ENCODE measurements at regions not wholly inside any gene's neighbourhood (a gene's known extent, or its start where the extent isn't known, plus 50 kb on each side); places are given as distances from the start of the nearest gene placed in this dataset.
A peak's percentile ranks its signal among the peaks of the same experiment; 100 is the strongest.

DNA sequence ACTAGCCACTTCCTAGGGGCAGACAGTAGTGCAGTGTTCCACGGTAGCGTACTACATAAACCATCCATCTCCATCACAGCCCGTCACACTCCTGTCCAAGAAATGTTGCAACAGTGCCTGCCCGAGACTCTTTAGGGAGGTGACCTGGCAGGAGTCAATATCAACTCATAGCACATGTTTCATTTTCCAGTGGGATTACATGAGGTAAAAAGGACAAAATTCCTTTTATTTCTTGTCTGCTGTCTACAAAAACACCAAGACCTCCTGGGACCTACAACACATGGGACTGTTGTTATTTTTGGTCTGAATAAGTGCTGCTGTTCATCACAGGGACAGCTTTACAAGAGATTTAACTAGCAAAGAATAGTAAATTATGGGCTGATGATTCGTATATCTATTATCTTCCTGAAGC lies 99.9 kb downstream of the MPP7 start (continued):
- TF ChIP-seq ZNF274 (IDR thresholded peaks at IDR 0.05; ENCODE audit: low read length) (no peak), ZNF274 (tag by site-specific recombination; IDR thresholded peaks at IDR 0.05; ENCODE audit: borderline replicate concordance) (no peak), ZNF114 (tag by site-specific recombination; IDR thresholded peaks at IDR 0.05) (no peak), GLIS2 (tag by site-specific recombination; IDR thresholded peaks at IDR 0.05) (no peak), ZNF510 (tag by site-specific recombination; IDR thresholded peaks at IDR 0.05; ENCODE audit: insufficient replicate concordance) (no peak), ZNF473 (tag by site-specific recombination; IDR thresholded peaks at IDR 0.05) (no peak), ZNF426 (tag by site-specific recombination; IDR thresholded peaks at IDR 0.05) (no peak; the same call in 1 of the 2 replicates), ZNF112 (tag by site-specific recombination; IDR thresholded peaks at IDR 0.05) (no peak), ZNF843 (tag by site-specific recombination; IDR thresholded peaks at IDR 0.05) (peak; percentile 98), ZNF248 (tag by site-specific recombination; IDR thresholded peaks at IDR 0.05) (no peak), ZNF416 (tag by site-specific recombination; IDR thresholded peaks at IDR 0.05) (no peak), ZNF311 (tag by site-specific recombination; IDR thresholded peaks at IDR 0.05; ENCODE audit: borderline replicate concordance) (no peak), ZNF610 (tag by site-specific recombination; IDR thresholded peaks at IDR 0.05; ENCODE audit: borderline replicate concordance) (0 out of 2 replicates have a peak, but pooled peaks have one; percentile 34), ZNF707 (tag by site-specific recombination; IDR thresholded peaks at IDR 0.05) (no peak), ZNF175 (tag by site-specific recombination; IDR thresholded peaks at IDR 0.05) (no peak), GLI2 (tag by site-specific recombination; IDR thresholded peaks at IDR 0.05; ENCODE audit: borderline replicate concordance, low read depth) (0 out of 2 replicates have a peak, but pooled peaks have one; percentile 48), ZSCAN23 (tag by site-specific recombination; IDR thresholded peaks at IDR 0.05) (no peak), ZNF423 (tag by site-specific recombination; IDR thresholded peaks at IDR 0.05) (0 out of 2 replicates have a peak, but pooled peaks have one; percentile 56), ZNF214 (tag by site-specific recombination; IDR thresholded peaks at IDR 0.05; ENCODE audit: borderline replicate concordance) (no peak)
- TF ChIP-seq, protein P1, sequence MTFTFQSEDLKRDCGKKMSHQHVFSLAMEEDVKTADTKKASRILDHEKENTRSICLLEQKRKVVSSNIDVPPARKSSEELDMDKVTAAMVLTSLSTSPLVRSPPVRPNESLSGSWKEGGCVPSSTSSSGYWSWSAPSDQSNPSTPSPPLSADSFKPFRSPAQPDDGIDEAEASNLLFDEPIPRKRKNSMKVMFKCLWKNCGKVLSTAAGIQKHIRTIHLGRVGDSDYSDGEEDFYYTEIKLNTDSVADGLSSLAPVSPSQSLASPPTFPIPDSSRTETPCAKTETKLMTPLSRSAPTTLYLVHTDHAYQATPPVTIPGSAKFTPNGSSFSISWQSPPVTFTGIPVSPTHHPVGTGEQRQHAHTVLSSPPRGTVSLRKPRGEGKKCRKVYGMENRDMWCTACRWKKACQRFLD (tag by site-specific recombination; IDR thresholded peaks at IDR 0.05) = no peak
- TF ChIP-seq, protein P2, sequence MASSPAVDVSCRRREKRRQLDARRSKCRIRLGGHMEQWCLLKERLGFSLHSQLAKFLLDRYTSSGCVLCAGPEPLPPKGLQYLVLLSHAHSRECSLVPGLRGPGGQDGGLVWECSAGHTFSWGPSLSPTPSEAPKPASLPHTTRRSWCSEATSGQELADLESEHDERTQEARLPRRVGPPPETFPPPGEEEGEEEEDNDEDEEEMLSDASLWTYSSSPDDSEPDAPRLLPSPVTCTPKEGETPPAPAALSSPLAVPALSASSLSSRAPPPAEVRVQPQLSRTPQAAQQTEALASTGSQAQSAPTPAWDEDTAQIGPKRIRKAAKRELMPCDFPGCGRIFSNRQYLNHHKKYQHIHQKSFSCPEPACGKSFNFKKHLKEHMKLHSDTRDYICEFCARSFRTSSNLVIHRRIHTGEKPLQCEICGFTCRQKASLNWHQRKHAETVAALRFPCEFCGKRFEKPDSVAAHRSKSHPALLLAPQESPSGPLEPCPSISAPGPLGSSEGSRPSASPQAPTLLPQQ (tag by site-specific recombination; IDR thresholded peaks at IDR 0.05) = peak; percentile 15; the same call in 1 of the 2 replicates
- TF ChIP-seq, protein P3, sequence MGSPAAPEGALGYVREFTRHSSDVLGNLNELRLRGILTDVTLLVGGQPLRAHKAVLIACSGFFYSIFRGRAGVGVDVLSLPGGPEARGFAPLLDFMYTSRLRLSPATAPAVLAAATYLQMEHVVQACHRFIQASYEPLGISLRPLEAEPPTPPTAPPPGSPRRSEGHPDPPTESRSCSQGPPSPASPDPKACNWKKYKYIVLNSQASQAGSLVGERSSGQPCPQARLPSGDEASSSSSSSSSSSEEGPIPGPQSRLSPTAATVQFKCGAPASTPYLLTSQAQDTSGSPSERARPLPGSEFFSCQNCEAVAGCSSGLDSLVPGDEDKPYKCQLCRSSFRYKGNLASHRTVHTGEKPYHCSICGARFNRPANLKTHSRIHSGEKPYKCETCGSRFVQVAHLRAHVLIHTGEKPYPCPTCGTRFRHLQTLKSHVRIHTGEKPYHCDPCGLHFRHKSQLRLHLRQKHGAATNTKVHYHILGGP (tag by site-specific recombination; IDR thresholded peaks at IDR 0.05) = no peak
- TF ChIP-seq, protein P4, sequence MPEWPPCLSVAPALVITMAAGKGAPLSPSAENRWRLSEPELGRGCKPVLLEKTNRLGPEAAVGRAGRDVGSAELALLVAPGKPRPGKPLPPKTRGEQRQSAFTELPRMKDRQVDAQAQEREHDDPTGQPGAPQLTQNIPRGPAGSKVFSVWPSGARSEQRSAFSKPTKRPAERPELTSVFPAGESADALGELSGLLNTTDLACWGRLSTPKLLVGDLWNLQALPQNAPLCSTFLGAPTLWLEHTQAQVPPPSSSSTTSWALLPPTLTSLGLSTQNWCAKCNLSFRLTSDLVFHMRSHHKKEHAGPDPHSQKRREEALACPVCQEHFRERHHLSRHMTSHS (tag by site-specific recombination; IDR thresholded peaks at IDR 0.05) = 0 out of 2 replicates have a peak, but pooled peaks have one; percentile 80
- TF ChIP-seq, protein P5, sequence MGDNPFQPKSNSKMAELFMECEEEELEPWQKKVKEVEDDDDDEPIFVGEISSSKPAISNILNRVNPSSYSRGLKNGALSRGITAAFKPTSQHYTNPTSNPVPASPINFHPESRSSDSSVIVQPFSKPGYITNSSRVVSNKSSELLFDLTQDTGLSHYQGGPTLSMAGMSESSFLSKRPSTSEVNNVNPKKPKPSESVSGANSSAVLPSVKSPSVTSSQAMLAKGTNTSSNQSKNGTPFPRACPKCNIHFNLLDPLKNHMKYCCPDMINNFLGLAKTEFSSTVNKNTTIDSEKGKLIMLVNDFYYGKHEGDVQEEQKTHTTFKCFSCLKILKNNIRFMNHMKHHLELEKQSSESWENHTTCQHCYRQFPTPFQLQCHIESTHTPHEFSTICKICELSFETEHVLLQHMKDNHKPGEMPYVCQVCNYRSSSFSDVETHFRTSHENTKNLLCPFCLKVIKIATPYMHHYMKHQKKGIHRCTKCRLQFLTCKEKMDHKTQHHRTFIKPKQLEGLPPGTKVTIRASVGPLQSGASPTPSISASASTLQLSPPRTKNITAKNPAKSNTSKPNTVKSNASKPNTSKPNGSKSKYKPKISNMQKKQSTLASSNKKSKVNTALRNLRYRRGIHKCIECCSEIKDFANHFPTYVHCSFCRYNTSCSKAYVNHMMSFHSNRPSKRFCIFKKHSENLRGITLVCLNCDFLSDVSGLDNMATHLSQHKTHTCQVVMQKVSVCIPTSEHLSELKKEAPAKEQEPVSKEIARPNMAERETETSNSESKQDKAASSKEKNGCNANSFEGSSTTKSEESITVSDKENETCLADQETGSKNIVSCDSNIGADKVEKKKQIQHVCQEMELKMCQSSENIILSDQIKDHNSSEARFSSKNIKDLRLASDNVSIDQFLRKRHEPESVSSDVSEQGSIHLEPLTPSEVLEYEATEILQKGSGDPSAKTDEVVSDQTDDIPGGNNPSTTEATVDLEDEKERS (tag by site-specific recombination; IDR thresholded peaks at IDR 0.05) = no peak
- TF ChIP-seq, protein P6, sequence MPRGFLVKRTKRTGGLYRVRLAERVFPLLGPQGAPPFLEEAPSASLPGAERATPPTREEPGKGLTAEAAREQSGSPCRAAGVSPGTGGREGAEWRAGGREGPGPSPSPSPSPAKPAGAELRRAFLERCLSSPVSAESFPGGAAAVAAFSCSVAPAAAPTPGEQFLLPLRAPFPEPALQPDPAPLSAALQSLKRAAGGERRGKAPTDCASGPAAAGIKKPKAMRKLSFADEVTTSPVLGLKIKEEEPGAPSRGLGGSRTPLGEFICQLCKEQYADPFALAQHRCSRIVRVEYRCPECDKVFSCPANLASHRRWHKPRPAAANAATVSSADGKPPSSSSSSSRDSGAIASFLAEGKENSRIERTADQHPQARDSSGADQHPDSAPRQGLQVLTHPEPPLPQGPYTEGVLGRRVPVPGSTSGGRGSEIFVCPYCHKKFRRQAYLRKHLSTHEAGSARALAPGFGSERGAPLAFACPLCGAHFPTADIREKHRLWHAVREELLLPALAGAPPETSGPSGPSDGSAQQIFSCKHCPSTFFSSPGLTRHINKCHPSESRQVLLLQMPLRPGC (tag by site-specific recombination; IDR thresholded peaks at IDR 0.05) = 0 out of 2 replicates have a peak, but pooled peaks have one; percentile 13
- TF ChIP-seq, protein P7, sequence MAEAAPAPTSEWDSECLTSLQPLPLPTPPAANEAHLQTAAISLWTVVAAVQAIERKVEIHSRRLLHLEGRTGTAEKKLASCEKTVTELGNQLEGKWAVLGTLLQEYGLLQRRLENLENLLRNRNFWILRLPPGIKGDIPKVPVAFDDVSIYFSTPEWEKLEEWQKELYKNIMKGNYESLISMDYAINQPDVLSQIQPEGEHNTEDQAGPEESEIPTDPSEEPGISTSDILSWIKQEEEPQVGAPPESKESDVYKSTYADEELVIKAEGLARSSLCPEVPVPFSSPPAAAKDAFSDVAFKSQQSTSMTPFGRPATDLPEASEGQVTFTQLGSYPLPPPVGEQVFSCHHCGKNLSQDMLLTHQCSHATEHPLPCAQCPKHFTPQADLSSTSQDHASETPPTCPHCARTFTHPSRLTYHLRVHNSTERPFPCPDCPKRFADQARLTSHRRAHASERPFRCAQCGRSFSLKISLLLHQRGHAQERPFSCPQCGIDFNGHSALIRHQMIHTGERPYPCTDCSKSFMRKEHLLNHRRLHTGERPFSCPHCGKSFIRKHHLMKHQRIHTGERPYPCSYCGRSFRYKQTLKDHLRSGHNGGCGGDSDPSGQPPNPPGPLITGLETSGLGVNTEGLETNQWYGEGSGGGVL (tag by site-specific recombination; IDR thresholded peaks at IDR 0.05) = no peak
- TF ChIP-seq, protein P8, sequence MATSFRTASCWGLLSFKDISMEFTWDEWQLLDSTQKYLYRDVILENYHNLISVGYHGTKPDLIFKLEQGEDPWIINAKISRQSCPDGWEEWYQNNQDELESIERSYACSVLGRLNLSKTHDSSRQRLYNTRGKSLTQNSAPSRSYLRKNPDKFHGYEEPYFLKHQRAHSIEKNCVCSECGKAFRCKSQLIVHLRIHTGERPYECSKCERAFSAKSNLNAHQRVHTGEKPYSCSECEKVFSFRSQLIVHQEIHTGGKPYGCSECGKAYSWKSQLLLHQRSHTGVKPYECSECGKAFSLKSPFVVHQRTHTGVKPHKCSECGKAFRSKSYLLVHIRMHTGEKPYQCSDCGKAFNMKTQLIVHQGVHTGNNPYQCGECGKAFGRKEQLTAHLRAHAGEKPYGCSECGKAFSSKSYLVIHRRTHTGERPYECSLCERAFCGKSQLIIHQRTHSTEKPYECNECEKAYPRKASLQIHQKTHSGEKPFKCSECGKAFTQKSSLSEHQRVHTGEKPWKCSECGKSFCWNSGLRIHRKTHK (tag by site-specific recombination; IDR thresholded peaks at IDR 0.05) = no peak
